Nucleus accumbens (tissue), 56 donors: ENCODE measurements at regions not wholly inside any gene's neighbourhood (a gene's known extent, or its start where the extent isn't known, plus 50 kb on each side); places are given as distances from the start of the nearest gene placed in this dataset.
"Not testable (repeated sequence)": the region's sequence is repeated elsewhere in the genome, so short reads cannot be mapped to it uniquely, and the experiment has no call there.

ENCODE experiments used
- DNase-seq, 56 donors: peaks; one replicate each; lab custom pipeline; 2025; lab: John Stamatoyannopoulos, UW

DNA sequence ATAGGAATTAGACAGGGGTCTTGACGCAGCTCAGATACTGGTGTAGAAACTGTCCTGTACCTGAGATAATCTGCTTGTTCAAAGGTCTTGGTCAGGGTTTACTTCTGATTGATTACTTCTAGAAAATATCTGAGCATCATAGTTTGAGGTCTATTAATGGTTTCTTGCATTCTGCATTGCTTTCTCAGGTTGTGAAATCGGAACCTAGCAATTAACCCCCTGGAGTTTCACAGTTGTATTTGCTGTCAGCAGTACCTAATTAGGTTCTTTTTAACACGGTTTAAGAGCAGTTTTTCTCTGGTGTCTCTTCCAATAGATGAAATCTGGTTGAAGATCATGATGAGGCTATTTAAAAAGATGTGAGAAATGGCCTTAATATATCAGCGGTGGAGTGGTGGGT lies 428.6 kb upstream of the SYT4 start:
- DNase-seq, result no peak

DNA sequence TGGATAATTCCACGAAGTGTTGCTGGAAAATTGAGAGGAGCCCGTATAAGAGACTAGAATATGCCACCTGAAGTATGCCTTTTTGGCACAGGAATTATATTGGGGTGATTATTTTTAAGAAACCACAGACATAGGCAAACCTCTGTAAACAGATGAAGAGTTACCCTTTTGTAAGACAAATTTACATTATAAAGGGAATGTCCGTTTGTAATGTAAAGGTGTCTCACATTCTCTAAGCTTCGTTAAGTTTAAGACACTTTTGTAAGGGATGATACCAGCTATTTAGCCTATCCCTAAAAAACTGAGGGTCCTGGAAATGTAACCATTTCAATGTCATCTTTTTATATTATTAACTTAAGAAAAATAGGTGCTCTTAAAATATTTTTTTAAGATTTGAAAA lies 432.8 kb upstream of the SYT4 start:
- no peak for DNase-seq

DNA sequence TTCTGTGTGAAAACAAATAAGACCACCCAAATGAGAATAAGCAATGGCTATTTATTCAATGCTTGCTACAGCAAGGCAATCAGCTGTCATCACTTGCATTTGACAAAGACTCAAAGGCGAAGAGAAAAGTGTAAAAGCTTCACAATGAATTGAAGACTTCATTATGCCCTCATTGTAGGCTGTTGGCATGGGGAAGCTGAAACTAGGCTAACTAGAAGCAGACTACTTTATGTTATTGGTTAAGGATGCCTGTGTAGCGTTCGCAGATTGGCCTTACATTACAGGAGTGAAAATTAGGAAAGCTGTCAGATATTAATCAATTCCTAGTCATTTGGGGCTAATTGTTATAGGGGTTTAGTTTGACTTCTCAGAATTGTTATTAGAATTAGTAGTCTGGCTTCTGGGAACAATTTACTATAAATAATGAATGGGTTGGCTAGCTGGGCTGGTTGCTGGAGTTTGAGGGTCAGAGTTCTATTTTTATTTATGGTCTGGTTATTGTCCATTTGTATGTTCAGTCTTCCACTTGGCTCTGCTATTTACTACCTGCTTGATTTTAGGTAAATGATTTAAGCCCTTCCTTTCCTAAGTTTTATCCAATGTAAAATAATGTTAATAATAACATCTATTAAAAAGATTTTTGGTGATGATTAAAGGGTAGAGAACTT lies 437.2 kb upstream of the SYT4 start:
- no peak for DNase-seq

DNA sequence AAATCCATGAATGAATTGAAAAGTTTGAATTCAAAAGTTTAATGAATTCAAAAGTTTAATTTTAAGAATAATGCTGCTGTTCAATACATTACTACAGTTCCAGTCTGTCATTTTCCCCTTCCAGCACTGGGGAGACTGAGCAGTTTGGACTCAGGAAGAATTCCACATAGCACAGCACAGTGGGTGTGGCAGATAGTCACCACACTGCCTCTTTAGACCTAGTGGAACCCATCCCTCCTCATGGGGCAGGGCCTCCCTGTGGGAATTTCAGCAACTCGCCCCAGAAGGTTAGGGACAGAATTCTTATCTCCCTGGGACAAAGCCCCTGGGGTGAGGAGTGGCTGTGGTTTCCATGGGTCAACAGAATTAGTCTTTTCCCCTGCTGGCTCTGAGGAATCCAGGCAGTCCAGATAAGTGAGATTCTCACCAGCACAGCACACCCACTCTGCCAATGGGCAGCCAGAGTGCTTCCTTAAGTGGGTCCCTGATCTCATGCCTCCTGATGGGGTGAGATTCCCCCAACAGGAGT lies 442.0 kb upstream of the SYT4 start:
- no peak for DNase-seq

DNA sequence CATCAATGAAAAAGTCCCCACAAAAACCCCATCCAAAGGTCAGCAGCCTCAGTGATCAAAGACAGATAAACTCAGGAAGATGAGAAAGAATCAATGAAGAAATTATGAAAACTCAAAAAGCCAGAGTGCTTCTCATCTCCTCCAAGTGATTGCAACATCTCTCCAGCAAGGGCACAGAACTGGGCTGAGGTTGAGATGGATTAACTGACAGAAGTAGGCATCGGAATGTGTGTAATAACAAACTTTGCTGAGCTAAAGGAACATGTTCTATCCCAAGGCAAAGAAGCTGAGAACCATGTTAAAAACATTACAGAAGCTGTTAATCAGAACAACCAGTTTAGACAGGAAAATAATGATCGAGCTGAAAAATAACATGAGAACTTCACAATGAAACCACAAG lies 442.8 kb upstream of the SYT4 start:
- no peak for DNase-seq

DNA sequence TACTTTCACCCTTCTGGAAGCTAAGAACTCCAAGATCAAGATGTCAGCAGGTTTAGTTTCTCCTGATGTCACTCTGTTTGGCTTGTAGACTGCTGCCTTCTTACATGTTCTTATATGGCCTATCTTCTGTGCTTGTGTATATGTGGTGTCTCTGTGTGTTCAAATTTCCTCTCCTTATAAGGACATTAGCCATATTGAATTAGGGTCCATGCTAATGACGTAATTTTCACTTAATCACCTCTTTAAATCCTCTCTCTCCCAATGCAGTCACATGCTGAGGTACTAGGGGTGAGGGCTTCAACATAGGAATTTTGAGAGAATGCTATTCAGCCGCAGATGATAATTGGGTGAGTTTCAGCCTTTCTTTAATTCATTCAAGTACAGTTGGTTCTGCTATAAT lies 458.3 kb upstream of the SYT4 start:
- DNase-seq, result no peak

DNA sequence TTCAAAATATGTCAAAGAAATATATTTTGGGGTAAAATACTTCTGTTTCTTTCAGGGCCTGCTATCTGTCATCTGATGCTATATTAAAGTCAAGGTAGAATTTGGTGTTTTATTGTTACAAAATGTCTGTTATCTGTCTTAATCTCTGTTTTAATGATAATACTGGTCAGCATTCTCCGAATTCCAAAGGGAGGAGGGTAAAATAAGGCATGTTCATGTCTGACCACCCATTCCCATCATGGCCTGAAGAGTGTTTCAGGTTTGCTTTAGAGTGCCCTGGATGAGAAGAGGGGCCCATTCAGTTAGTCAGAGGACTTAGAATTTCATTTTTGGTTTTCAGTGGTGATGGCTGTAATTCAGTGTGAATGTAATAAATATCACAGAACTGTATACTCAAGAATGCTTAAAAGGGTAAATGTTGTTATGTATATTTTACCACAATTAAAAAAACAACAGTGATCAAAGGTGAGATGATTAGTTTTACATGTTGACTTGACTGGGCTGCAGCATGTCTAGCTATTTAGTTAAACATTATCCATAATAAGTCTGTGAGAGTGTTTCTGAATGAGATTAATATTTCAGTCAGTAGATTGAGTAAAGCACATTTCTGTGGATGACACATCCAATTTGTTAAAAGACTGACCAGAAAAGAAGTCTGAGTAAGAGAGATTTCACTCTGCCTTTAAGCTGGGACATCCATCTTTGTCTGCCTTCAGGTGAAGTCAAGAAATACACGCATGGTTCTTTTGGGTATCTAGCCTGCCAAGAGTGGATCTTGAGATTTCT lies 467.9 kb upstream of the SYT4 start:
- DNase-seq, result no peak

DNA sequence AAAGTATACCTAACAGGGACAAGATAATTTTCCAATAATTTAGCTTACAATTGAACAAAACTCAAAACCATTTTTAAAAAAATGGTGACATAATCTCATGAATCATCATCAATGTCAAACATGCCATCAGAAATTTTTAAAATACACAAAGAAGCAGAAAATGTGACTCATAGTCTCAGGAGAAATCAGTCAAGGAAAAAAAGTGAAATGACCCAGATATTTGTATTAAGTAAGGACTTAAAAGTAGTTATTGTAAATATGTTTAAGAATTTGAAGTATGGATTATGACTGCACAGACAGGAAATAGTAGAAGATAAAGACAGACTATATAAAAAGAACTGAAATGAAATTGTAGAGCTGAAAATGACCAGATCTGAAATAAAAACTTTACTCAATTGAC lies 473.9 kb upstream of the SYT4 start:
- no peak for DNase-seq

DNA sequence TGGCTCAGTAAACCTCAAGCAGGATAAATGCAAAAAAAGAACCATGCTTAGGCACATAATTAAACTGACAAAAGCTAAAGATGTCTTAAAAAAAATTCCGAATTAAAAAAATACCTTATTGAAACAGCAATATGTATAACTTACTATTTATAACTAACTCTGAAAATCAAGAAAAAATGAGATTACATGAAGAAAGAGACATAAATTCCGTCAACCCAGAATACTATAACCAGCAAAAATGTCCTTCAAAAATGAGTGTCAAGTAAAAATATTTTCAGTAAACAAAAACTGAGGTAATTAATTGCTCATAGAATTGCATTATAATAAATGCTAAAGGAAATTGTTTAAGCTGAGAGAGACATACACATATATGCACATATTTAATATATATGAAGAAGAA lies 474.5 kb upstream of the SYT4 start:
- DNase-seq, result no peak

DNA sequence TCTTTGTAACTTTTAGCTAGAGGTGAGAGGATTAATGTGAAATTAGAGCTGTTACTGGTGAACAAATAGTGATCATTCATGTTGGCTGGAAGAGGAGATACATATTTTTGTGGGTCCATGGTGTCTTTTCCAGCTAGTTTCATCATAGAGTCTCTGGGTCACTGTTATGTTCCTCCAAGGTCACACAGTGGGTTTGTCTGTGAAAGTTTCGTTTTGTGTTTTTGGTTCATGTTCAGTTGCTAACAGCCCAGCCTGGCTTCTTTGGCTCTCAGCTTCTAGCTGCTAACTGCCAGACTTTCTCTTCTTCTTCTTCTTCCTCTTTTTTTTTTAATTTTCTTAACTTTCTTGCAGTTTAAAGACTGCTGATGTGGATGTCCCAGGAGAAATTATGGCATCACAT lies 480.0 kb upstream of the SYT4 start:
- DNase-seq, result no peak

DNA sequence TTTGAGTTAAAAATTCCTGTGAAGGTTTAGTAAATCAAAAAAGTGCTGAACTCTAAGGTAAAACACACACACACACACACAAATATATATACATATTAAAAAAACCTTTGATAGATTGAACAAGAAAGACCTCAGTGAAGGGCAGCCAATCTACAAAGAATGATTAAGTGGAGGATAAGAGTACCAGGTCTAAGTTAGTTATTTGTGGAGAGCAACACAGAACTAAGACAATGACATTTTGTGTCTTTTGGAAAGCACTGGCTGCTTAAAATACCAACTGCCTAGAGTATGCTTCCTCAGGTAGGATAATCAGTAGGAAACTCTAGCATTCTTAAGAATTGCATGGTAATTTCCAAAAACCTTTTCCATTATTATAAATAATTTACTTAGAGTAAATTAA lies 481.4 kb upstream of the SYT4 start:
- DNase-seq, result no peak

DNA sequence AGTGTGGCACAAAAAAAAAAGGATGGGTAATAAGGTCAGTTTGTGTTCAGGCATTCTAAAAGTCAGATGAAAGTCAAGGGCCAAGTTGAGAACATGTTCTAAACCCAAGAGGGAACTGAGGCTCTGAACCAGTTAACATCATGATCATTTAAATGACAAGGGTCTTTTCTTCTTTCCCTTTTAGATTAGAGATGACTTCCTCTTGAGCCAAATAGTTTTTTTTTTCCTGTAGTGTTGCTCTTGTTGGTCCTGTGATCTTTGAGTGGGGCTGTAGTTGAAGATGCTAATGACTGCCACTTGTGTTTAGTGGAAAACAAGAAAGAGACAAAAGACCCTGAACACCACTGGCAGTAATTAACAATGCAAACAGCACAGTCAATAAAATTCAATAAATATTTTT lies 482.7 kb upstream of the SYT4 start:
- no peak for DNase-seq

DNA sequence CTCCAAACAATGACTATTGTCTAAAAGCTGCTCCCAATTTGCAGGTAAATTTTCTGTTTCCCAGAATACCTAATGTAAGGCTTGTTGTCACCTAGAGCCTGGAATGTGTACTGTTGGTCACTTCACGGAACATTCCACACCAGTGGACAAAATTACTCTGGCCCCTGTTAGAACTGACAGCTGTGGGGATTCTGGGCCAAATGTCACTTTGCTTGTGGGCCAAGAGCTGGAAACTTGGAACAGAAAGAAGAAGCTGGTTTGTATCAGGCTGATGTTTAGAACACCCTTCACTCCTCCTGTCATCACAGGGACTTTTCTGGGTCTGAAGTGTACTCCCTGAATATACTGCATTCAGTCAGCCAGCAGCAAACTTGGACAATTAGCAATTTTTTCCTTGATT lies 495.6 kb upstream of the SYT4 start:
- DNase-seq, result no peak

DNA sequence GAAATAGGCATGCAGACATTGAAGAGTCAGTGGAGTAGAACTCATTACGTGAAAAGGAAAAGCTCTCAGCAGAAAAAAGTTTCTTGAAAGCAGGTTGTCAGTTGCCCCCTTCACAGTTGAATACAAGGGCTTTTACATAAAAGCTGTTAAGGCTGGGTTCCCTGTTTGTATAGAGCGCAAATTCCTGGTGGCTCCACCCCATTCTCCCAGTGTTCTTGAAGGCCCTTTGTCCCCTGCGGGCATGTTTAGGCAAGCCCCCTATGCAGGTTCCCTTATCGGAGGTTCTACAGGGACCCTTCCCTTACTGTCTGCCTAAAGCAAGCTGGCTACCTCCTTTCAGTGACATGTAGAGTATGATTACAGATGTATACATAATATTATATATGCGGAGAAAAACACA lies 497.2 kb upstream of the SYT4 start:
- no peak for DNase-seq

DNA sequence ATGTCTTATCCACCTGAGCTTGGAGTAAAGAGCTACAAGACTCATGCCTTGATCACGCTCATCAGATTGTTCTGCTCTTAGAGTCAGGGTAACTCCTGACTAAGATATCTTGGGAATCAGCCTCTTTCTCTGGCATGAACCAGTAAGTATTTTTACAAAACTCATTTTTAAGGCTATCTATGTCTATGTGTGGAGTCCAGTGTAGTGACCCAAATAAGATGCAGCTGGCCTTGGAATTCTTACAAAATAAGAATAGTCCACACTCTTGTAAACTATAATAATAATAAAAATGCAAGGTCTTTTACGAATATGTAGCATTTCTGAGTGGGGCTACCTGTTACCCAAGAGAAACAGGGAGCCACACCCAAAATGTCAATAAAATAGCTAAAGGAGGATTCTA lies 498.3 kb upstream of the SYT4 start:
- DNase-seq, result no peak

DNA sequence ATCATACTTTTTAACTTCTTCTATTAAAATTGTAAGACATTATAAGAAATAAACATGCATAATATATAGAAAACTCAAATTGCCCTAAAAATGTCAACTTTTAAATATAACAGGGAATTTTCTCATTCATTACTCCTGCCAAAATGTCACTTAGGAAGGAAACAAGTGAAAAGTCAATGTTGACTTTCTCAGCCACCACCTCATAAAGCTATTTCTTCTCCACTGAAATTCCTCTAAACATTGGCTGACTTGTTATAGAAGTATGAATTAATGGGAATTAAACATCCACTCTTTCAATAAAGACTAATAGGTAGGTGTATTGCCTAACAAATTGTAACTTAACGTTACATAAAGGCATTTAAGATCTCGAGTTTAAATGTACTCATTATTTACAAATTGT lies 499.7 kb upstream of the SYT4 start:
- no peak for DNase-seq

DNA sequence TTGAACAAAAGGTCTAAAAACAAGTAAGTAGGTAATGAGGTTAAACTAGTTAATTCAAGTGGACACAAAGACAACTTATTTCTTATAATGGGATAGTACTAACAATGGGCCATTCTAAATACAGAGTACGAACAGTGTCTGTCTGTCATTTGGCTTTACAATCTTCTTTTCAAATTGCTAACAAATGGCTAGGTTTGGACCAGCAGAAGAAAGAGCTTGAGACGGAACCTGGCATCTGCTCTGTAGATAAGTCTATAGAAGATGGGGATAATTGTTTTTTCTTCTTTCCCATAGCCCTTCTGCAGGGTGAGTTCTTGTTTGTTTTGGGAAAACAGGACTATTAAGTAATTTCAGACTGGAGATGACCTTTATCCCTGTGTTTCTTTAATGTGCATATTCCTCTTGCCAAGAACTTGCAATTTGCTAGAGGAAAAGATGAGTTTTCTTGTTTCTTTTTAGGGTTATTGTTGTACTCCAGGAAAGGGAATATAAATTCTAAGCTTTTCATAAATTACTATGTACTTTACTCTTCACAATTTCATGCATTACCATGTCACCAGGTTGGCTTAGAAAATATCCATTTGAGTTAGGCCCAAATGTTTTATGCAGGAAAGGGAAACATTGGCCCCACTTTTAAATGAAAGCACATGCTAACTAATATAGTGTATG lies 500.5 kb upstream of the SYT4 start:
- DNase-seq, result no peak

DNA sequence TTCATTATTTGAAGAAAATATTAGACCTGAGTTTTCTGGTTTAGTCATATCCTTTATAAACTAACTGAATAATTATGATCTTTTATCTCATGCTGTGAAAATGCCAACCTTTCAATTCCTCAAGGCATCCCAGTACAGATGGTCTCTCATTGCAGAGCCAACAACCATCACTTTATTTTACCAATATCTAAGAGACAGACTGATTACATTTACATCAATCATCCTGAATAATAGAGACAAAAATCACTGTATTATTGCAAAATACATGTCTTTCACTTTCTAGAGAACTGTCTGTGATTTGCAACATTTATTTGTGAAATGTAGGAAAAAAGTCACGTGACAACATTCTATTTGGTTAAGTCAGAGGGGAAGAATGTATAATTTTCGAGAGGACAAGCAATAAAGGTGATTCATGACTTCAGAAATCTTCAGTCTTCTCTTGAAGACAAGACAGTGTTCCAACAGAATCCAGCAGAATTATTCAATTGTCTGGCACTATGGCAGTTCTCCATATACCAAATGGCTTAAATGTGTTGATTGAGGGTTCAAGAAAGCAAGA lies 503.6 kb upstream of the SYT4 start:
- no peak for DNase-seq

DNA sequence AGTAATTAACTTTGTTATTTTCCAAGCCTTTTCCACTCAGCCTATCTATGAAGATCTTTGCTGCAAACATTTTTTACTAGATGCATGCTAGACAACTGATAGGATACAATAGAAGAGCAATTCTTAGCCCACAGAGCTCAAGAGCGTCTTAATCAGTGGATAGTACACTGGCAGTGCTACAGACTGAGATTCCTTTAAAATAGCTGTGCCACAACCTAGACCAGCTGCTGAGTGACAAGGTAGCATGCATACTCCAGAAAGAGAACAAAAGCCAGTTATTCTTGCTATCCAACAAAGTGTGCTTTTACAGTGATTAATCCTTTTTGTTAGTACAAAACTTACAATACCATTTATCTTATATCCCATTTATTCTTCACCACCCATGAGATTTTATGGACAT lies 507.9 kb upstream of the SYT4 start:
- no peak for DNase-seq

DNA sequence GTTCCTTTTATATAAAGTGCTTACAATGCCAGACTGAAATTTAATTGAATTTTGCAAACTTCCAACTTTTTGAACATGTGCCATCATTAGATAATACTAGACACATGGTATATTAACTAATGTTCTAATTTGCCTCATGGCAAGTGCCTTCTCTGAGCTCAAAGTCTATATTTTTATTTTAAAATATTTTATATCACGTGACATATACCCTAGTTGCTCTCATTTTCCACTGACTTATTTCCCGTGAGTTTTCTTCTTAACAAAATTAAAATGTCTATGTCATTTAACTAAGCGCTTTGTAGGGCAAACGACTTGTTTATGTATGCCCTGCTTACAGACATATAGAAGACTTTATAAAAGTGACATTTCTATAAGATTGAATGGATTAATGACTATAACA lies 509.6 kb upstream of the SYT4 start:
- no peak for DNase-seq

DNA sequence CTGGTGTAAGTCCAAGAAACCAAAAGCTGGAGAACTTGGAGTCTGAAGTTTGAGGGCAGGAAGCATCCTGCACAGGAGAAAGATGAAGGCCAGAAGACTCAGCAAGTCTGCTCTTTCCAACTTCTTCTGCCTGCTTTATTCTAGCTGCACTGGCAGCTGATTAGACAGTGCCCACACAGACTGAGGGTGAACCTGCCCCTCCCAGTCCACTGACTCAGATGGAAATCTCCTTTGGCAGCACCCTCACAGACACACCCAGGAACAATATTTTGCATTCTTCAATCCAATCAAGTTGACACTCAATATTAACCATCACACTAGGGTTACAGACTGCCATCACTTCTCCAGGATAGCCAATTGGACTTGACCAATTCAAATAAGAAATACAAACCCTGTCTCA lies 510.4 kb upstream of the SYT4 start:
- DNase-seq, result not testable (repeated sequence)
